ENCODE measurements at regions not wholly inside any gene's neighbourhood (a gene's known extent, or its start where the extent isn't known, plus 50 kb on each side); places are given as distances from the start of the nearest gene placed in this dataset.

DNA sequence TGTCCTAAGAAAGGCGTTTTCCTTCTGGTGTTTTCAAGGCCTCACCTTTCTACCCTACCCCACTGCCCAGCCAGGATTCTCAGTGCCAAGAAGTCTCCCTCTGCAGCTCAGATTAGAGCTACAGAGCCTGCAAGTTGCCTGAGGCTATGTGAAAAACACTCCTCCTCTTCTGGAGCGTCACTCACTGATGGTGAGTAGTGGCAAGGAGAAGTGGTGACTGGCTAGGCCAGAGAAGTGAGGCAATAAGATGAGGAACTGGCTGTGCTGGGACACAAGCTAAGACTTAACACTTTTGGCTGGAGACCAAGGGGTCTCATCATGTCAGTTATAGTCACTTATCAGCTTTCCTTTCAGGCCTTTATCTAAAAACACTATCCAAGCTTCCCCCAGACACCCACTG is 86.7 kb upstream of the PRKAR2B start:
- DNase-seq (ENCODE audit: low read depth), result no peak

GRCh38 chr7:106959753-106960152 is 84.8 kb upstream of the PRKAR2B start:
- no peak for DNase-seq (ENCODE audit: low read depth)

GRCh38 chr7:106962751-106963150 is 81.8 kb upstream of the PRKAR2B start:
- no peak for DNase-seq (ENCODE audit: low read depth)

DNA sequence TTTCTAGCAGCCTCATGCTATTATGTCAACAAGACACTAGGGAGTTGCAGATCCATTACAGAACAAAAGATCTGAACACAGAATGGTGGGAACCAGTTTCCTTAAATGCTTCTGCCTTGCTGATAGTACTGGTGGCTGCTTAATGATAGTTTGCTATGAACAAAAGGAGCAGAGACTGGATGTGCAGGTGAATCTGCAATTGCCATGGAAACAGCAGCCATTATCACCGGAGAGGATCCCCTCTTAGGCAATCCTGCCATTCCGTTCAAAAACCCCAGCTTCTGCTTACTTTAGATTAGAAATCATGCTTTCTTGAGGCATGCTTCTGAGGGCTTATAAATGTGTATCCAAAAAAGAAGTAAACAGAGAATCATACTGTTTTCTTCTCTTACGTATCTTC is 80.0 kb upstream of the PRKAR2B start:
- no peak for DNase-seq (ENCODE audit: low read depth)

DNA sequence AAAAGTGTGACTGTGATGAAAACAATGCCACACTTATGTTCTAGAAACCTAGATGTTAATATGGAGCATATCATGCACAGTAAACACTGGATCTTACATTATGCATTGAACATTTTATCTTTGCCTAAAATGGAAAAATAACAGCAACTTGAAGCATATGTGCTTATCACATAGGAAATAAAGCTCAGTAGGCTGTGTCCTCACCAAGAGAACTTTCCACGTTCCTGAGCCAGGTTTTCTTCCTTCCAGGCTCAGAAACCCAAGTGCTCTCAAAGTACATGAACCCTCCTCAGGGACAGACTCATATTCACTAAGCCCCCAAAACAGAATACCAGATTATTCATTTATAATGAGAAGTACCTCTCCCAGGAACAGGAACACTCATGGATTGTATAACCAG is 79.4 kb upstream of the PRKAR2B start:
- DNase-seq (ENCODE audit: low read depth), result no peak

DNA sequence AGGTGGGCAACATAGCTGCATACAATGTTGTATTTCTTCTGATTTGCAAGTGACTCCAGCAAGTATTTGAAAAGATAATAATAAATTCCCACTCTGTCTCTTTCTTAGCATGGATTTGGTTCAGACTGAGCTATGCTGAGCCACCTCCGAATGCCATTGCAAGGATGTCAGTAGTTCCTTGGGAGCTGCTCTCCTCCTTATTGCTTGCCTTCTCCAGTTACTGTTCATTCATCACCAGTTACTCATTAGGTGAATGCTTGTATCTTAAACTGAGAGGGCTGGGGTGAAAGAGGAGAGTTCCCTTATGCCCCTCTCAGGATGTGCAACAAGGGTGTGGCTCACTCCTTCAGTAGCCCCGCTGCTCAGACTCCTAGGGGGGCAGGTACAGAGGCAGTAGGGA is 78.4 kb upstream of the PRKAR2B start:
- no peak for DNase-seq (ENCODE audit: low read depth)

DNA sequence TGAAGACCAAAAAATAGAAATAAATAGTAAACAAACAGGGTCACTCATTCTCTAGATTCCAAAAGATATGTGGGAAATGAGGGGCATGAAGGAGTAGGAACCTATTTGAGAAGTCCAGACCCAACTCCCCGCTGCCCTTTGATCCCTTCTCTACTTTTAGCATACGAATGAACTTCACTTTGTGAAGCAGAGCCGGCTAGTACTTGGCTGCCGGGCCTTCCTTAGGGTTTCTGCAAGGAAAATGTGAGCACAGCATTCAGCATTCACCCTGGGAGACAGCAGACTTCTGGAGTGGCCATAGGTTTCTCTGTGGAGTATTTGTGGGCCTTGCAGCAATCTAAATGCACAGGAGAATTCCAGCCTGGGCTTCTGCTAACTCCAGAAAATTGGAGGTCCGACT is 76.3 kb upstream of the PRKAR2B start:
- no peak for DNase-seq (ENCODE audit: low read depth)

DNA sequence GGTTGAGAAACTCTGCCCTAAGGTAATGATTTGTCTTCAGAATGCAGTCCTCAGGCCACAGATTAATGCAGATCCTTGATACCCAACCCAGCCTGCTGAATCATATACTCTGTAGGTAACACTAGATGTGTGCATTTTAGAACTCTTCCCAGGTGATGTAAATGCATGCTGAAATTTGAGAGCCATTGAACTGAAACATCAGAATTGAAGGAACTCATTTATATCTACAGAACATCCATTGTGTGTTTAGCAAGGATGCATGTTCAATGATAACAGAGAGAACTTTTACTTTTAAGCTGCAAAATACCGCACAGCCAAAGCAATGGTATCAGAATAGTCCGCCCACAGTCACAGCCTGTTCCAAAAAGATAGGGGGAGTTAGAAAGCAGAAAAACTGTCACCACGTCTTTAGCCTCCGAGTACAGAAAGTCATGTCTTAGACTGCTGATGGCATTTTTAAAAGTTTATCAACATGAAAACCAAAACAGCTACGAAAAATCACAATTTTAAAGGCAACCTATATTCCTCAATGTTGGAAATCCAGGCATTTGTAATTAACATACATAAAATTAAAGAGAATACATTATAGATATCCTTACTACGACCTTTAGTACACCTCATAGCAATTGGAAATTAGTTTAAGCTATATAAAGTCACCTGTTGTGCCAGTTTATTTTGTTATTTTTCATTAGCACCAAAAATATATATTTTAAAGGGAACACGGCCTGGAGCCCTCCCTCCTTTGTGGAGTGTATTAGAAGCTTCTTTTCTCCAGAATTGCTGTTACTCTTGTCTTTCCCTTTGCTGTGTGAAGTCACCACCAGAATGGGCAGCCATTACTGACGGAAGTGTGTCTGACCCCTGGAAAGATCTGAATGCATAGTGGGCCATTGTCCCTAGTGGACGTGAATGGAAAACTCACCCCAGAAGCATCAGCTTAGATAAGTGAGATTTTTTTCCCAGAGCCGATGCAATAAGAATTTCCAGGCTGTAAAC is 65.8 kb upstream of the PRKAR2B start:
- DNase-seq (ENCODE audit: low read depth), result peak; percentile 69

GRCh38 chr7:106979551-106980357 is 64.8 kb upstream of the PRKAR2B start:
- no peak for DNase-seq (ENCODE audit: low read depth)

DNA sequence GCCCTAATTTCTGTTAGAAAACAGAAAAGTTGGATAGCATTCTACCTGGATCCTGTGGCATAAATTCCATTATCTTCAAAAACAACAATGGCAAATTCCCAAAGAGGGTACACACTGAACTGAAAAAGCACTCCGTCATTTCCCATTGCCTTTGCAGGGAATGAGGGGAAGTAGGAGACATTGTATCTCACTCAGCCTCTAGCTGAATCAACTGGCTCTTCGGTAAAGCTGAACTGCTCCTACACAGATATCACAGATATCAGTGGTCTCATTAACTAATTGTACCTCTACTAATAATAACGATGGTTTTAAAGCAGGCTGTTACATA is 64.2 kb upstream of the PRKAR2B start:
- no peak for DNase-seq (ENCODE audit: low read depth)

GRCh38 chr7:106982415-106982814 is 62.1 kb upstream of the PRKAR2B start:
- no peak for DNase-seq (ENCODE audit: low read depth)

- DNase-seq (ENCODE audit: low read depth), result no peak
Measured at GRCh38 chr7:106984034-106984433, 60.5 kb upstream of the PRKAR2B start.

DNA sequence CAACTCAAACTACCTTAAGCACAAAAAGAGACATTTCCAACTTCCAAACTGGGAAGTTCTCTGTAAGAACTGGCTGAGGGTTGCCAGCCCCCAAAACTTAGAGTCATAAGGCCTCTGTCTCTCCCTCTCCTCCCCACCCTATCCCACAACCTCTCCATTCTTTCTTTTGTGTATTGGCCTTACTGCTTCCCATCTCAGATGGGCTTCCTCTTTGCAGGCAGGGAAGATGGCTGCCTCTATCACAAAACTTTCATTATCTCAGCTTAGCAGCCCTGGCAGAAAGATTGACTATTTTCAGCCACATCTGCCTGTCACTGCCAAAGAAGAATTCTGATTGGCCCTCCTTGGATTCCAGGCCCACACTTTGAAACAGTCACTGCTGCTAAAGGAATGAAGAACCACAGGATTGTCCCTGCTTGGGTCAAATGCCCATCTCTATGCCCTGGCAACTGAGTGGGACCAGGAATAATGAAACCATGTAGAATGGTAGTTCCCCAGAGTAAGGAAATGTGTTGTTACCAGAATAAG is 58.0 kb upstream of the PRKAR2B start:
- peak; percentile 50 for DNase-seq (ENCODE audit: low read depth)

GRCh38 chr7:106987777-106988176 is 56.7 kb upstream of the PRKAR2B start:
- no peak for DNase-seq (ENCODE audit: low read depth)

GRCh38 chr7:106992511-106992910 is 52.0 kb upstream of the PRKAR2B start:
- no peak for DNase-seq (ENCODE audit: low read depth)
